ENCODE measurements at regions not wholly inside any gene's neighbourhood (a gene's known extent, or its start where the extent isn't known, plus 50 kb on each side); places are given as distances from the start of the nearest gene placed in this dataset.
"Not testable (repeated sequence)": the region's sequence is repeated elsewhere in the genome, so short reads cannot be mapped to it uniquely, and the experiment has no call there.

GRCh38 chr4:117014236-117014635 lies 71.1 kb downstream of the TRAM1L1 start:
- H3K4me1 ChIP-seq: no peaks in the 10 kb centered on the region
- TF ChIP-seq, protein P1, sequence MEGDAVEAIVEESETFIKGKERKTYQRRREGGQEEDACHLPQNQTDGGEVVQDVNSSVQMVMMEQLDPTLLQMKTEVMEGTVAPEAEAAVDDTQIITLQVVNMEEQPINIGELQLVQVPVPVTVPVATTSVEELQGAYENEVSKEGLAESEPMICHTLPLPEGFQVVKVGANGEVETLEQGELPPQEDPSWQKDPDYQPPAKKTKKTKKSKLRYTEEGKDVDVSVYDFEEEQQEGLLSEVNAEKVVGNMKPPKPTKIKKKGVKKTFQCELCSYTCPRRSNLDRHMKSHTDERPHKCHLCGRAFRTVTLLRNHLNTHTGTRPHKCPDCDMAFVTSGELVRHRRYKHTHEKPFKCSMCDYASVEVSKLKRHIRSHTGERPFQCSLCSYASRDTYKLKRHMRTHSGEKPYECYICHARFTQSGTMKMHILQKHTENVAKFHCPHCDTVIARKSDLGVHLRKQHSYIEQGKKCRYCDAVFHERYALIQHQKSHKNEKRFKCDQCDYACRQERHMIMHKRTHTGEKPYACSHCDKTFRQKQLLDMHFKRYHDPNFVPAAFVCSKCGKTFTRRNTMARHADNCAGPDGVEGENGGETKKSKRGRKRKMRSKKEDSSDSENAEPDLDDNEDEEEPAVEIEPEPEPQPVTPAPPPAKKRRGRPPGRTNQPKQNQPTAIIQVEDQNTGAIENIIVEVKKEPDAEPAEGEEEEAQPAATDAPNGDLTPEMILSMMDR (IDR thresholded peaks at IDR 0.05): no peak
- H3K4me3 ChIP-seq: no peak overlapping the region
- H3K27me3 ChIP-seq: no peaks in the 10 kb centered on the region
- no peaks in the 10 kb centered on the region for H3K9me3 ChIP-seq
- H3K36me3 ChIP-seq: no peaks in the 10 kb centered on the region
- DNase-seq (ENCODE audit: low spot score): no peak
- H3K27ac ChIP-seq: no peak overlapping the region

DNA sequence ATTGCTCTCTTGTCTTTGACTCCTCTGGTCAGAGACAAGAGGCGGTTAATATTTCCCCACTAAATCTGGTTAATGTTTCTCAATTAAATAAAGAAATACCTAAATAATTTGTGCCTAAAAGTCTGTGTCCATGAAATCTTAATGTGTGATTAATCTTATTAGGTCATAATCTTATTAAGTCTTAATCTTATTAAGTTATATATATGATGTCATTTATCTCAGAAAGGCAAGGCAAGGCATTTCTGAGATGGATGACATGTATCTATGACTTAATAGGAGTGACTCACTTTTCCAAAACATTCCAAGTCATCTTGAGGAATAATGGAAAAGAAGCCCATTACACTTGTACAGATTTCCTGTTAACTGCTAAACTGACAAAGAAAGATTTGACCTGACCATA lies 74.7 kb downstream of the TRAM1L1 start:
- Histone ChIP-seq H3K27ac (no peak overlapping the region), H3K4me1 (no peaks in the 10 kb centered on the region), H3K4me3 (no peak overlapping the region), H3K27me3 (no peaks in the 10 kb centered on the region), H3K36me3 (no peaks in the 10 kb centered on the region), H3K9me3 (no peaks in the 10 kb centered on the region)
- TF ChIP-seq, protein P1 (IDR thresholded peaks at IDR 0.05): no peak
- DNase-seq (ENCODE audit: low spot score): no peak

GRCh38 chr4:117001077-117001476 lies 84.3 kb downstream of the TRAM1L1 start:
- H3K9me3 ChIP-seq: no peaks in the 10 kb centered on the region
- H3K4me1 ChIP-seq: no peaks in the 10 kb centered on the region
- no peak for DNase-seq (ENCODE audit: low spot score)
- no peak overlapping the region for H3K4me3 ChIP-seq
- TF ChIP-seq, protein P1 (IDR thresholded peaks at IDR 0.05): no peak
- H3K36me3 ChIP-seq: no peaks in the 10 kb centered on the region
- no peaks in the 10 kb centered on the region for H3K27me3 ChIP-seq
- no peak overlapping the region for H3K27ac ChIP-seq

DNA sequence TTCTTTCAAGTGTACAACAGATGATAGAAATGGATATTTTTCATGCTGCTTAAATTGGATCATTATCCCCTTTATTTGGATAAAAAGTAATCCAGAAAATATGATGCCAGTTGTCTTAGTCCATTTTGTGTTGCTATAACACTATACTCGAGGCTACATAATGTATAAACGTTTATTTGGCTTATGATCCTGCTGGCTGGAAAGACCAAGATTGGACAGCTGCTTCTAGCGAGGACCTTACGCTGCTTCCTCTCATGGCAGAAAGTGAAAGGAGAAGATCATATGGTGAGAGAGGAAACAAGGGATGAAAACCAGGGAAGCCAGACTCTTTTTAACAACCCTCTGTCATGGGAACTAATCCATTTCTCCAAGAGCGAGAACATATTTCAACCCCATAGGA lies 102.7 kb downstream of the TRAM1L1 start:
- no peak for DNase-seq (ENCODE audit: low spot score)
- no peaks in the 10 kb centered on the region for H3K27me3 ChIP-seq
- H3K4me1 ChIP-seq: no peaks in the 10 kb centered on the region
- TF ChIP-seq, protein P1 (IDR thresholded peaks at IDR 0.05): no peak
- H3K4me3 ChIP-seq: no peak overlapping the region
- no peaks in the 10 kb centered on the region for H3K9me3 ChIP-seq
- no peak overlapping the region for H3K27ac ChIP-seq
- no peaks in the 10 kb centered on the region for H3K36me3 ChIP-seq

GRCh38 chr4:116980436-116980835 lies 104.9 kb downstream of the TRAM1L1 start:
- H3K36me3 ChIP-seq; H3K4me1 ChIP-seq; H3K9me3 ChIP-seq; H3K27ac ChIP-seq; H3K4me3 ChIP-seq; DNase-seq (ENCODE audit: low spot score); H3K27me3 ChIP-seq: not testable (repeated sequence)

- TF ChIP-seq, protein P1 (IDR thresholded peaks at IDR 0.05): no peak
- Histone ChIP-seq H3K4me1 (no peaks in the 10 kb centered on the region), H3K9me3 (no peaks in the 10 kb centered on the region)
Observed at GRCh38 chr4:116959045-116959444, 126.3 kb downstream of the TRAM1L1 start.

More at GRCh38 chr4:116959045-116959444, 126.3 kb downstream of the TRAM1L1 start:
- Histone ChIP-seq H3K27me3 (no peaks in the 10 kb centered on the region), H3K4me3 (no peak overlapping the region), H3K36me3 (no peaks in the 10 kb centered on the region), H3K27ac (no peak overlapping the region)
- no peak for DNase-seq (ENCODE audit: low spot score)

All from right atrium auricular region (tissue), 2 donors.